GM23338 (cell line): ENCODE measurements at regions not wholly inside any gene's neighbourhood (a gene's known extent, or its start where the extent isn't known, plus 50 kb on each side); places are given as distances from the start of the nearest gene placed in this dataset.

Experiments used
- ATAC-seq: fragments of 200-7000 bp; cut with Tn5 transposase; 3 replicates; pipeline ENCODE4 v1.9.1; 2020
- DNase-seq: peaks from one replicate; pipeline ENCODE4 v3.0.0-alpha.2; 2015; ENCODE audit warnings: low spot score
- H2AFZ ChIP-seq: fragments of 200-600 bp; sonication (generic); 2 replicates; pipeline ENCODE4 v1.8.0; 2016; ENCODE audit warnings: antibody characterized with exemption, mild to moderate bottlenecking, moderate library complexity
- H3F3A ChIP-seq: fragments of 200-600 bp; sonication (generic); replicated peaks from 2 replicates; pipeline ENCODE4 v1.8.0; 2017; ENCODE audit warnings: antibody characterized with exemption, mixed run types, low read depth
- H3K27ac ChIP-seq: fragments of 200-600 bp; sonication (generic); 2 replicates; pipeline ENCODE4 v1.6.1; 2016; ENCODE audit warnings: low read depth
- H3K27me3 ChIP-seq: fragments of 200-600 bp; sonication (generic); 2 replicates; pipeline ENCODE4 v1.8.0; 2016; ENCODE audit warnings: mild to moderate bottlenecking, mixed run types, moderate library complexity; ENCODE audit not compliant: insufficient read depth
- H3K36me3 ChIP-seq: fragments of 200-600 bp; sonication (generic); 2 replicates; pipeline ENCODE4 v1.8.0; 2016; ENCODE audit warnings: mild to moderate bottlenecking; ENCODE audit not compliant: insufficient read depth
- H3K4me1 ChIP-seq: fragments of 200-600 bp; sonication (generic); 2 replicates; pipeline ENCODE4 v1.8.0; 2016; ENCODE audit warnings: mild to moderate bottlenecking, moderate library complexity; ENCODE audit not compliant: insufficient read depth
- H3K4me2 ChIP-seq: fragments of 200-600 bp; sonication (generic); 2 replicates; pipeline ENCODE4 v1.7.1; 2017; ENCODE audit warnings: mixed run types
- H3K4me3 ChIP-seq: fragments of 200-600 bp; sonication (generic); 2 replicates; pipeline ENCODE4 v1.6.1; 2016; ENCODE audit warnings: mixed run types
- H3K79me2 ChIP-seq: fragments of 200-600 bp; sonication (generic); replicated peaks from 2 replicates; pipeline ENCODE4 v1.8.0; 2017; ENCODE audit warnings: mild to moderate bottlenecking; ENCODE audit not compliant: insufficient read depth
- H3K9me2 ChIP-seq: fragments of 200-600 bp; sonication (generic); 2 replicates; pipeline ENCODE4 v1.8.0; 2017; ENCODE audit not compliant: insufficient read depth
- H4K20me1 ChIP-seq: fragments of 200-600 bp; sonication (generic); replicated peaks from 2 replicates; pipeline ENCODE4 v1.8.0; 2017; ENCODE audit warnings: mild to moderate bottlenecking; ENCODE audit not compliant: insufficient read depth
- H3K27ac Mint-ChIP-seq: 2 replicates; pipeline ENCODE4 v1.8.0; 2020; ENCODE audit warnings: inconsistent platforms, mild to moderate bottlenecking, moderate library complexity, mixed read lengths
- H3K27me3 Mint-ChIP-seq: 3 replicates; pipeline ENCODE4 v1.8.0; 2022; ENCODE audit warnings: low read depth, mild to moderate bottlenecking, moderate library complexity, mixed read lengths, inconsistent platforms; ENCODE audit not compliant: insufficient read depth, poor library complexity
- H3K36me3 Mint-ChIP-seq: 3 replicates; pipeline ENCODE4 v1.8.0; 2021; ENCODE audit warnings: low read depth, mild to moderate bottlenecking, inconsistent platforms, moderate library complexity, mixed read lengths
- H3K4me1 Mint-ChIP-seq: 3 replicates; pipeline ENCODE4 v1.8.0; 2020; ENCODE audit warnings: mild to moderate bottlenecking, inconsistent platforms, mixed read lengths
- H3K4me3 Mint-ChIP-seq: 3 replicates; pipeline ENCODE4 v1.8.0; 2021; ENCODE audit warnings: moderate library complexity, mild to moderate bottlenecking, inconsistent platforms, mixed read lengths
- H3K9me3 Mint-ChIP-seq: 3 replicates; pipeline ENCODE4 v1.8.0; 2020; ENCODE audit warnings: moderate library complexity, mild to moderate bottlenecking, inconsistent platforms, mixed read lengths
- CREB1 ChIP-seq: fragments of 250-450 bp; sonication (Bioruptor Pico); IDR thresholded peaks from 2 replicates; pipeline ENCODE4 v1.5.0; 2020; ENCODE audit warnings: low read depth, mild to moderate bottlenecking, moderate library complexity
- EZH2 ChIP-seq: fragments of 200-600 bp; sonication (generic); IDR thresholded peaks from one replicate; pipeline ENCODE4 v1.8.0; 2017; ENCODE audit warnings: antibody characterized with exemption, mild to moderate bottlenecking, low read depth; ENCODE audit not compliant: unreplicated experiment
- EZH2phosphoT487 ChIP-seq: fragments of 200-600 bp; sonication (generic); IDR thresholded peaks from one replicate; pipeline ENCODE4 v1.8.1; 2018; ENCODE audit warnings: antibody characterized with exemption; ENCODE audit not compliant: unreplicated experiment
- JUNB ChIP-seq: IDR thresholded peaks from one replicate; pipeline ENCODE4 v1.6.1; 2016; ENCODE audit warnings: antibody characterized with exemption; ENCODE audit not compliant: unreplicated experiment
- NANOG ChIP-seq: IDR thresholded peaks from 2 replicates; pipeline ENCODE4 v1.6.1; 2016; ENCODE audit warnings: antibody characterized with exemption, borderline replicate concordance
- POLR2AphosphoS5 ChIP-seq: IDR thresholded peaks from 2 replicates; pipeline ENCODE4 v1.6.1; 2016; ENCODE audit warnings: antibody characterized with exemption, low read depth
- REST ChIP-seq: IDR thresholded peaks from one replicate; pipeline ENCODE4 v1.6.1; 2018; ENCODE audit warnings: antibody characterized with exemption; ENCODE audit not compliant: unreplicated experiment
- ZNF114 ChIP-seq: fragments of 250-450 bp; sonication (Bioruptor Pico); IDR thresholded peaks from 2 replicates; pipeline ENCODE4 v1.5.0; 2020; ENCODE audit warnings: mild to moderate bottlenecking, moderate library complexity
- ZNF331 ChIP-seq: fragments of 250-450 bp; sonication (Bioruptor Pico); IDR thresholded peaks from 2 replicates; pipeline ENCODE4 v1.5.0; 2020; ENCODE audit warnings: low read depth, mild to moderate bottlenecking, moderate library complexity
- TF ChIP-seq, protein P1 (sequence below): IDR thresholded peaks from 2 replicates; pipeline ENCODE4 v1.6.1; 2016; ENCODE audit warnings: antibody characterized with exemption
- TF ChIP-seq, protein P2 (sequence below): fragments of 250-450 bp; sonication (Bioruptor Pico); IDR thresholded peaks from 2 replicates; pipeline ENCODE4 v1.5.0; 2020; ENCODE audit warnings: mild to moderate bottlenecking, moderate library complexity
- TF ChIP-seq, protein P3 (sequence below), 2 experiments: fragments of 200-600 bp in 1 of 2; sonication (generic) in 1 of 2; conservative IDR thresholded peaks; 2 replicates each; pipeline versions ENCODE4 v1.5.1 to v1.6.1; 2016 to 2017; ENCODE audit warnings: antibody characterized with exemption in 2 of 2, low read depth in 2 of 2, mild to moderate bottlenecking in 2 of 2, moderate library complexity in 1 of 2

DNA sequence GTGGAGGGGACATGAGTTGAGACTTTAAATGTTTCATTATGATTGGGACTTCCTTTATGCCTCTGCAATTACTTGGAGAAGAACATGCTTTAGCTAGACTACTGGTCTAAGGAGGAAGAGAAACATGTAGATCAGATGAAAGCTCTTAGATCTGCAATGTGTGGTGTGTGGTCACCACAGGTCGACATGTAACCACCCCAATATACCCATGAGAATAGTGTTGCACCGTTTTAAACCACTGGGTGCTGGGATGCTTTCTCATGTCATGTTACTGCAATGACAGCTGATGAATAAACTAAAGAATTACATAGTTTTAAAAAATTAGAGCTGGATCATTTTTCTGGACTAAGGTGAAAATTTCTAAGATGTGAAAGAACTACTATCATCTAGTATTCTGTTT is 1039.7 kb downstream of the RAPGEF2 start (continued):
- TF ChIP-seq, protein P1, sequence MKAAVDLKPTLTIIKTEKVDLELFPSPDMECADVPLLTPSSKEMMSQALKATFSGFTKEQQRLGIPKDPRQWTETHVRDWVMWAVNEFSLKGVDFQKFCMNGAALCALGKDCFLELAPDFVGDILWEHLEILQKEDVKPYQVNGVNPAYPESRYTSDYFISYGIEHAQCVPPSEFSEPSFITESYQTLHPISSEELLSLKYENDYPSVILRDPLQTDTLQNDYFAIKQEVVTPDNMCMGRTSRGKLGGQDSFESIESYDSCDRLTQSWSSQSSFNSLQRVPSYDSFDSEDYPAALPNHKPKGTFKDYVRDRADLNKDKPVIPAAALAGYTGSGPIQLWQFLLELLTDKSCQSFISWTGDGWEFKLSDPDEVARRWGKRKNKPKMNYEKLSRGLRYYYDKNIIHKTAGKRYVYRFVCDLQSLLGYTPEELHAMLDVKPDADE: no peak
- TF ChIP-seq POLR2AphosphoS5 (no peak), NANOG (no peak), JUNB (no peak), ZNF114 (no peak), EZH2phosphoT487 (no peak), ZNF331 (CRISPR knock-in tag) (no peak), CREB1 (no peak)

GRCh38 chr4:160143574-160143973 is 1040.7 kb downstream of the RAPGEF2 start:
- no peak overlapping the region for H3K4me3 Mint-ChIP-seq
- H3K36me3 Mint-ChIP-seq: no peaks in the 10 kb centered on the region
- no peaks in the 10 kb centered on the region for H3K79me2 ChIP-seq
- H3K4me1 Mint-ChIP-seq: peaks cover 25% of the 10 kb centered on the region
- no peaks in the 10 kb centered on the region for H4K20me1 ChIP-seq
- no peak for DNase-seq
- no peak for ATAC-seq
- H3K36me3 ChIP-seq: no peaks in the 10 kb centered on the region
- no peaks in the 10 kb centered on the region for H3F3A ChIP-seq
- no peak overlapping the region for H2AFZ ChIP-seq
- no peaks in the 10 kb centered on the region for H3K9me3 Mint-ChIP-seq
- H3K4me2 ChIP-seq: no peak overlapping the region
- no peaks in the 10 kb centered on the region for H3K27me3 Mint-ChIP-seq
- no peaks in the 10 kb centered on the region for H3K27me3 ChIP-seq
- H3K27ac Mint-ChIP-seq: no peak overlapping the region
- 0 out of 2 replicates have a peak, but pooled peaks cover 4% of the 10 kb centered on the region for H3K9me2 ChIP-seq
- H3K4me3 ChIP-seq: no peak overlapping the region
- peaks cover 25% of the 10 kb centered on the region for H3K4me1 ChIP-seq
- H3K27ac ChIP-seq: no peak overlapping the region
- TF ChIP-seq EZH2 (no peak), EZH2phosphoT487 (no peak), REST (no peak), CREB1 (no peak), JUNB (no peak), ZNF114 (no peak), POLR2AphosphoS5 (no peak), NANOG (no peak), ZNF331 (CRISPR knock-in tag) (no peak)
- TF ChIP-seq, protein P2, sequence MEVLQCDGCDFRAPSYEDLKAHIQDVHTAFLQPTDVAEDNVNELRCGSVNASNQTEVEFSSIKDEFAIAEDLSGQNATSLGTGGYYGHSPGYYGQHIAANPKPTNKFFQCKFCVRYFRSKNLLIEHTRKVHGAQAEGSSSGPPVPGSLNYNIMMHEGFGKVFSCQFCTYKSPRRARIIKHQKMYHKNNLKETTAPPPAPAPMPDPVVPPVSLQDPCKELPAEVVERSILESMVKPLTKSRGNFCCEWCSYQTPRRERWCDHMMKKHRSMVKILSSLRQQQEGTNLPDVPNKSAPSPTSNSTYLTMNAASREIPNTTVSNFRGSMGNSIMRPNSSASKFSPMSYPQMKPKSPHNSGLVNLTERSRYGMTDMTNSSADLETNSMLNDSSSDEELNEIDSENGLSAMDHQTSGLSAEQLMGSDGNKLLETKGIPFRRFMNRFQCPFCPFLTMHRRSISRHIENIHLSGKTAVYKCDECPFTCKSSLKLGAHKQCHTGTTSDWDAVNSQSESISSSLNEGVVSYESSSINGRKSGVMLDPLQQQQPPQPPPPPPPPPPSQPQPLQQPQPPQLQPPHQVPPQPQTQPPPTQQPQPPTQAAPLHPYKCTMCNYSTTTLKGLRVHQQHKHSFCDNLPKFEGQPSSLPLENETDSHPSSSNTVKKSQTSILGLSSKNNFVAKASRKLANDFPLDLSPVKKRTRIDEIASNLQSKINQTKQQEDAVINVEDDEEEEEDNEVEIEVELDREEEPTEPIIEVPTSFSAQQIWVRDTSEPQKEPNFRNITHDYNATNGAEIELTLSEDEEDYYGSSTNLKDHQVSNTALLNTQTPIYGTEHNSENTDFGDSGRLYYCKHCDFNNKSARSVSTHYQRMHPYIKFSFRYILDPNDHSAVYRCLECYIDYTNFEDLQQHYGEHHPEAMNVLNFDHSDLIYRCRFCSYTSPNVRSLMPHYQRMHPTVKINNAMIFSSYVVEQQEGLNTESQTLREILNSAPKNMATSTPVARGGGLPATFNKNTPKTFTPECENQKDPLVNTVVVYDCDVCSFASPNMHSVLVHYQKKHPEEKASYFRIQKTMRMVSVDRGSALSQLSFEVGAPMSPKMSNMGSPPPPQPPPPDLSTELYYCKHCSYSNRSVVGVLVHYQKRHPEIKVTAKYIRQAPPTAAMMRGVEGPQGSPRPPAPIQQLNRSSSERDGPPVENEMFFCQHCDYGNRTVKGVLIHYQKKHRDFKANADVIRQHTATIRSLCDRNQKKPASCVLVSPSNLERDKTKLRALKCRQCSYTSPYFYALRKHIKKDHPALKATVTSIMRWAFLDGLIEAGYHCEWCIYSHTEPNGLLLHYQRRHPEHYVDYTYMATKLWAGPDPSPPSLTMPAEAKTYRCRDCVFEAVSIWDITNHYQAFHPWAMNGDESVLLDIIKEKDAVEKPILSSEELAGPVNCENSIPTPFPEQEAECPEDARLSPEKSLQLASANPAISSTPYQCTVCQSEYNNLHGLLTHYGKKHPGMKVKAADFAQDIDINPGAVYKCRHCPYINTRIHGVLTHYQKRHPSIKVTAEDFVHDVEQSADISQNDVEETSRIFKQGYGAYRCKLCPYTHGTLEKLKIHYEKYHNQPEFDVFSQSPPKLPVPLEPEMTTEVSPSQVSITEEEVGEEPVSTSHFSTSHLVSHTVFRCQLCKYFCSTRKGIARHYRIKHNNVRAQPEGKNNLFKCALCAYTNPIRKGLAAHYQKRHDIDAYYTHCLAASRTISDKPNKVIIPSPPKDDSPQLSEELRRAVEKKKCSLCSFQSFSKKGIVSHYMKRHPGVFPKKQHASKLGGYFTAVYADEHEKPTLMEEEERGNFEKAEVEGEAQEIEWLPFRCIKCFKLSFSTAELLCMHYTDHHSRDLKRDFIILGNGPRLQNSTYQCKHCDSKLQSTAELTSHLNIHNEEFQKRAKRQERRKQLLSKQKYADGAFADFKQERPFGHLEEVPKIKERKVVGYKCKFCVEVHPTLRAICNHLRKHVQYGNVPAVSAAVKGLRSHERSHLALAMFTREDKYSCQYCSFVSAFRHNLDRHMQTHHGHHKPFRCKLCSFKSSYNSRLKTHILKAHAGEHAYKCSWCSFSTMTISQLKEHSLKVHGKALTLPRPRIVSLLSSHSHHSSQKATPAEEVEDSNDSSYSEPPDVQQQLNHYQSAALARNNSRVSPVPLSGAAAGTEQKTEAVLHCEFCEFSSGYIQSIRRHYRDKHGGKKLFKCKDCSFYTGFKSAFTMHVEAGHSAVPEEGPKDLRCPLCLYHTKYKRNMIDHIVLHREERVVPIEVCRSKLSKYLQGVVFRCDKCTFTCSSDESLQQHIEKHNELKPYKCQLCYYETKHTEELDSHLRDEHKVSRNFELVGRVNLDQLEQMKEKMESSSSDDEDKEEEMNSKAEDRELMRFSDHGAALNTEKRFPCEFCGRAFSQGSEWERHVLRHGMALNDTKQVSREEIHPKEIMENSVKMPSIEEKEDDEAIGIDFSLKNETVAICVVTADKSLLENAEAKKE (CRISPR knock-in tag): no peak
- TF ChIP-seq, protein P3, sequence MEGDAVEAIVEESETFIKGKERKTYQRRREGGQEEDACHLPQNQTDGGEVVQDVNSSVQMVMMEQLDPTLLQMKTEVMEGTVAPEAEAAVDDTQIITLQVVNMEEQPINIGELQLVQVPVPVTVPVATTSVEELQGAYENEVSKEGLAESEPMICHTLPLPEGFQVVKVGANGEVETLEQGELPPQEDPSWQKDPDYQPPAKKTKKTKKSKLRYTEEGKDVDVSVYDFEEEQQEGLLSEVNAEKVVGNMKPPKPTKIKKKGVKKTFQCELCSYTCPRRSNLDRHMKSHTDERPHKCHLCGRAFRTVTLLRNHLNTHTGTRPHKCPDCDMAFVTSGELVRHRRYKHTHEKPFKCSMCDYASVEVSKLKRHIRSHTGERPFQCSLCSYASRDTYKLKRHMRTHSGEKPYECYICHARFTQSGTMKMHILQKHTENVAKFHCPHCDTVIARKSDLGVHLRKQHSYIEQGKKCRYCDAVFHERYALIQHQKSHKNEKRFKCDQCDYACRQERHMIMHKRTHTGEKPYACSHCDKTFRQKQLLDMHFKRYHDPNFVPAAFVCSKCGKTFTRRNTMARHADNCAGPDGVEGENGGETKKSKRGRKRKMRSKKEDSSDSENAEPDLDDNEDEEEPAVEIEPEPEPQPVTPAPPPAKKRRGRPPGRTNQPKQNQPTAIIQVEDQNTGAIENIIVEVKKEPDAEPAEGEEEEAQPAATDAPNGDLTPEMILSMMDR (conservative IDR thresholded peaks at IDR 0.05; ENCODE audit: low read depth in 2 of 2): no peak
